NB4 (cell line): ENCODE measurements at regions not wholly inside any gene's neighbourhood (a gene's known extent, or its start where the extent isn't known, plus 50 kb on each side); places are given as distances from the start of the nearest gene placed in this dataset.

ENCODE experiments used
- CTCF ChIP-seq: IDR thresholded peaks from one replicate; pipeline ENCODE4 v1.5.1; 2012; ENCODE audit warnings: low read depth, low read length
- POLR2A ChIP-seq: IDR thresholded peaks from 2 replicates; pipeline ENCODE4 v1.6.1; 2011; ENCODE audit warnings: mild to moderate bottlenecking; ENCODE audit not compliant: insufficient read length; ENCODE audit errors: extremely low read depth

GRCh38 chr5:123701511-123702200 lies 189.7 kb downstream of the CSNK1G3 start:
- TF ChIP-seq CTCF = no peak
- TF ChIP-seq POLR2A = no peak
